ENCODE measurements at regions not wholly inside any gene's neighbourhood (a gene's known extent, or its start where the extent isn't known, plus 50 kb on each side); places are given as distances from the start of the nearest gene placed in this dataset.

- intact Hi-C loops (cut with DNase I), result no loop called here
- Histone ChIP-seq H3K4me1 (no peaks in the 10 kb centered on the region), H3K9me3 (no peaks in the 10 kb centered on the region), H3K27ac (no peak overlapping the region), H3K36me3 (no peaks in the 10 kb centered on the region), H3K27me3 (no peaks in the 10 kb centered on the region), H3K4me3 (no peak overlapping the region)
- no peak for TF ChIP-seq POLR2AphosphoS5 (IDR thresholded peaks at IDR 0.05)
- no peak for DNase-seq
- WGBS, 2 donors, result 73 to 77% methylated on average over 2 of the region's 2 CpGs
Observed at GRCh38 chr4:58961283-58961682, 1851.1 kb upstream of the IGFBP7 start.

GRCh38 chr4:58961925-58962324, 1851.7 kb upstream of the IGFBP7 start:
- TF ChIP-seq POLR2AphosphoS5 (IDR thresholded peaks at IDR 0.05) (no peak), POLR2A (IDR thresholded peaks at IDR 0.05) (no peak), EP300 (IDR thresholded peaks at IDR 0.05) (no peak)
- TF ChIP-seq, protein P1, sequence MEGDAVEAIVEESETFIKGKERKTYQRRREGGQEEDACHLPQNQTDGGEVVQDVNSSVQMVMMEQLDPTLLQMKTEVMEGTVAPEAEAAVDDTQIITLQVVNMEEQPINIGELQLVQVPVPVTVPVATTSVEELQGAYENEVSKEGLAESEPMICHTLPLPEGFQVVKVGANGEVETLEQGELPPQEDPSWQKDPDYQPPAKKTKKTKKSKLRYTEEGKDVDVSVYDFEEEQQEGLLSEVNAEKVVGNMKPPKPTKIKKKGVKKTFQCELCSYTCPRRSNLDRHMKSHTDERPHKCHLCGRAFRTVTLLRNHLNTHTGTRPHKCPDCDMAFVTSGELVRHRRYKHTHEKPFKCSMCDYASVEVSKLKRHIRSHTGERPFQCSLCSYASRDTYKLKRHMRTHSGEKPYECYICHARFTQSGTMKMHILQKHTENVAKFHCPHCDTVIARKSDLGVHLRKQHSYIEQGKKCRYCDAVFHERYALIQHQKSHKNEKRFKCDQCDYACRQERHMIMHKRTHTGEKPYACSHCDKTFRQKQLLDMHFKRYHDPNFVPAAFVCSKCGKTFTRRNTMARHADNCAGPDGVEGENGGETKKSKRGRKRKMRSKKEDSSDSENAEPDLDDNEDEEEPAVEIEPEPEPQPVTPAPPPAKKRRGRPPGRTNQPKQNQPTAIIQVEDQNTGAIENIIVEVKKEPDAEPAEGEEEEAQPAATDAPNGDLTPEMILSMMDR (IDR thresholded peaks at IDR 0.05), result no peak
- Histone ChIP-seq H3K27ac (no peak overlapping the region), H3K4me1 (no peaks in the 10 kb centered on the region), H3K36me3 (no peaks in the 10 kb centered on the region), H3K27me3 (no peaks in the 10 kb centered on the region), H3K4me3 (no peak overlapping the region), H3K9me3 (no peaks in the 10 kb centered on the region)
- 46 to 65% methylated on average over 2 of the region's 2 CpGs for WGBS, 2 donors
- DNase-seq, result no peak
- intact Hi-C loops (cut with DNase I), result no loop called here

DNA sequence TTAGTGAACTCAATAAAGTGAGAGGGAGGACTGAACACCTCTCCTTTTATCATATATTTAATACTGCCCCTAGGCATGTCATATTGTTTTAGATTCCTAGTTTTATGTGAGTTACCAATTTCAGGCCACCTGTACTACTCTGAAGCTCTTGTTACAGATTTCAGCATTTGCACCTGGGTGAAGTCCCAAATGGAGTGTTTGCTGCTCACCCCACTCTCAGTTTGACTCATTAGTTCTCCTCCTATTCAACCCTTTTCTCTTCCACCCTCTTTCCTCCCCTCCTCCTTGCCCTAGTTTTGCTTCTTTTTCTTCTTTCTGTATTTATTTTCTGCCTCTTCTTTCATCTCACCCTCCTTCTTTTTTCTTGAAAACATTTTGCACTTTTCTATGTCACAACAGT, 1852.2 kb upstream of the IGFBP7 start:
- no peaks in the 10 kb centered on the region for H3K4me1 ChIP-seq
- no peaks in the 10 kb centered on the region for H3K9me3 ChIP-seq
- H3K36me3 ChIP-seq, result no peaks in the 10 kb centered on the region
- DNase-seq, result no peak
- no peak overlapping the region for H3K27ac ChIP-seq
- H3K4me3 ChIP-seq, result no peak overlapping the region
- H3K27me3 ChIP-seq, result no peaks in the 10 kb centered on the region
- TF ChIP-seq, protein P1 (IDR thresholded peaks at IDR 0.05), result no peak
- TF ChIP-seq EP300 (IDR thresholded peaks at IDR 0.05) (no peak), POLR2AphosphoS5 (IDR thresholded peaks at IDR 0.05) (no peak), POLR2A (IDR thresholded peaks at IDR 0.05) (no peak)
- intact Hi-C loops (cut with DNase I), result no loop called here

DNA sequence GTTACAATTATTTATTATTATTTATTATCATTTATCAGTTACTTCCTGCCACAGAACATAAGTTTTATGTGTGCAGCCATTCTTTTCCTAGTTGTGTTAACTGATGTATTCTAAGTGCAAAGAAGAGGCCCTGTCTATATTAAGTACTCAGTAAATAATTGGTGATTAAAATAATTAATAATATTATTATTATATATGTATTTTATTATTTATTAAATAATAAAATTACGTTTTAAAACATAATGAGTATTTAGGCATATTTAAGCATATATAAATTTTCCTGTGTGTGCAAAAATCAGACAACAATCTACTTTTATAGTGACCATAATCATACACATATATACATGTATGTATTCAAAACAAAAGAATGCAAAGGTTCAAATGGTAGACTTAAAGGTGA, 1871.6 kb upstream of the IGFBP7 start:
- Histone ChIP-seq H3K27me3 (no peaks in the 10 kb centered on the region), H3K9me3 (no peaks in the 10 kb centered on the region), H3K4me1 (no peaks in the 10 kb centered on the region), H3K36me3 (no peaks in the 10 kb centered on the region), H3K4me3 (no peak overlapping the region), H3K27ac (no peak overlapping the region)
- TF ChIP-seq EP300 (IDR thresholded peaks at IDR 0.05), result no peak
- TF ChIP-seq POLR2AphosphoS5 (IDR thresholded peaks at IDR 0.05), result no peak
- TF ChIP-seq, protein P1 (IDR thresholded peaks at IDR 0.05), result no peak
- no peak for TF ChIP-seq POLR2A (IDR thresholded peaks at IDR 0.05)
- intact Hi-C loops (cut with DNase I), result no loop called here
- 0 to 14% methylated on average over 1 of the region's 1 CpG for WGBS, 2 donors
- no peak for DNase-seq

- no peak overlapping the region for H3K27ac ChIP-seq
- no peaks in the 10 kb centered on the region for H3K4me1 ChIP-seq
- intact Hi-C loops (cut with DNase I), result no loop called here
- H3K9me3 ChIP-seq, result no peaks in the 10 kb centered on the region
- DNase-seq, result no peak
- H3K4me3 ChIP-seq, result no peak overlapping the region
- TF ChIP-seq, protein P1 (IDR thresholded peaks at IDR 0.05), result no peak
- TF ChIP-seq POLR2A (IDR thresholded peaks at IDR 0.05), result no peak
- TF ChIP-seq EP300 (IDR thresholded peaks at IDR 0.05), result no peak
- TF ChIP-seq POLR2AphosphoS5 (IDR thresholded peaks at IDR 0.05), result no peak
- H3K27me3 ChIP-seq, result no peaks in the 10 kb centered on the region
- H3K36me3 ChIP-seq, result no peaks in the 10 kb centered on the region
- WGBS, 2 donors, result 71 to 80% methylated on average over 3 of the region's 3 CpGs
Observed at GRCh38 chr4:58983887-58984286, 1873.7 kb upstream of the IGFBP7 start.

All from sigmoid colon (tissue), 6 donors.